NCI-H748 treated with DMSO at 0.1 percent for 48 hours (cell line): ENCODE measurements at regions not wholly inside any gene's neighbourhood (a gene's known extent, or its start where the extent isn't known, plus 50 kb on each side); places are given as distances from the start of the nearest gene placed in this dataset.
A peak's percentile ranks its signal among the peaks of the same experiment; 100 is the strongest.

ENCODE experiments used
- DNase-seq: peaks from one replicate; lab custom pipeline; 2025; lab: John Stamatoyannopoulos, UW

- no peak for DNase-seq
Measured at GRCh38 chr6:9610620-9611415, 804.1 kb downstream of the TFAP2A start.

DNA sequence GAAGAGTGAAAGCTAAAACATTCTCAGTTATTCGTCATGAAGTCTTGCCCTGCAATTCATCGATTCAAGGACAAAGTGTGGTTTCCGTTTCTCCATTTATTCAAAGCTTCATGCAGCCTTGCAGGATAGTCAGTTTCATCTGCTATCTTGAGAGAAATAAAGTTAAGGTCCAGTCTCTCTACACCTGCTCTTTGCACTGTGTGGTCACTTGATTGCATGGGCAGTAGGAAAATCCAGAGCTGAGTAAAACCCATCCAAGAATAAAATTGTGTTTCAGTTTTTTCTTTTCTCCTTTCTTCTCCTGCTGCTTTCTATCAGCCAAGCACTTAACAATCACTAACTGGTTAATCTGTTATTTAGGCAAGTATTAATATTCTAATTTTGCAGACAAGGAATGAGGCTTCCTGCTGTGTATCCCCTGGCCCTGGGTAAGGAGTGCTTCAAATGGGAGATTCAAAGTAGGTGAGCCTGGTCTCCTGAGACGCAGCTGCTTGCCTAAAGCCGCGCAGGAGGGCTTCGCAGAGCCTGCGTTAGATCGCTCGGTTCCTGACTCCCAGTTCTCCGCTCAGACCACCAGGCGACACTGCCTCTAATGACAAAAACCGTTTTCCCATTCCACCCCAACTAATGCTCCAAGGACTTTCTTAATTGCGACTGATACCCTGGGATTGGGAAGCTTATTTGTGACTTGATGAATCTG, 808.3 kb downstream of the TFAP2A start:
- DNase-seq = no peak

DNA sequence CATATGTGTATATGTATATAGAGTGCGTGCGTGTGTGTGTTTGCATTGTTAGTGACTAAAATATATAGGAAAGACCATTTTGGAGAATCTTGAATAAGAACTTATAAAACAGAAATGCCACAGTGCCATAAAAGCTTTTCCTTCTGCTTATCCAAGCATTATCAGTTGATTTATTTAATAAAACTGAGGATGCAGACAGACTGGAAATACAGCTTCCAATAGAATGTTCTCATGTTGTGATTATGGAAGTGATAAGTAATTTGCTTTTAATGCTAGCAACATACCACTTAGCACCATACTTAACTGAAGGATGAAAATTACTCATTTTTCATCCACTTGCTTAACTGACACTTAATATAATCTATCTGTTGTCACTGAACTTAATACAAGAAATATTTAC, 820.1 kb downstream of the TFAP2A start:
- no peak for DNase-seq

GRCh38 chr6:9593554-9593953, 821.3 kb downstream of the TFAP2A start:
- DNase-seq = no peak

DNA sequence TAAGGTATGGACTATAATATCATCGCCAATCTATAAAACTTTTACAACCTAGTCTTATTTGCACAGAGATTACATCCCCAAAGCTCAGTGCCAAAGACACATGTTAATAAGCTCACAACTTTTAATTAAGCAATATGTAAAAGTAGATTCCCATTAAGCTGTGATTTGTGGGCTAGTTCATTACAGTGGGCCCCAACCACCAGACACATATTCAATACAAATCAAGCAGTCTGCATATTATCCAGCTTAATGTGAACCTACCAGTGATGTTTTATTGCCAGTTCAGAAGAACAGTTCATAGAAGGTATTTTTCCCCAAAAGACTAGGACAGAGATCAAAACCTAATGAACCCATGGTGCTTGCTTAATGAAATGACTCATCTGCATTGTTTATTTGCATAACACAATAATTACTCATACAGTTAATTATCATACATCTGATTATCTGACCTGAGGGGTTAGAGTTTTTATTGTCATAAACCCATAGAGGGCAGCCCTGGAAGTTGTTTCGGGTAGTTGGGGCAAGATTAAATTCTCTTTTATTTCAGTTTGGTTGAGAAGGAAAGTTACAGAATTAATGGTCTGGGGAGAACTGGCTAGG, 831.0 kb downstream of the TFAP2A start:
- no peak for DNase-seq

GRCh38 chr6:9581155-9581554, 833.7 kb downstream of the TFAP2A start:
- DNase-seq = no peak

DNA sequence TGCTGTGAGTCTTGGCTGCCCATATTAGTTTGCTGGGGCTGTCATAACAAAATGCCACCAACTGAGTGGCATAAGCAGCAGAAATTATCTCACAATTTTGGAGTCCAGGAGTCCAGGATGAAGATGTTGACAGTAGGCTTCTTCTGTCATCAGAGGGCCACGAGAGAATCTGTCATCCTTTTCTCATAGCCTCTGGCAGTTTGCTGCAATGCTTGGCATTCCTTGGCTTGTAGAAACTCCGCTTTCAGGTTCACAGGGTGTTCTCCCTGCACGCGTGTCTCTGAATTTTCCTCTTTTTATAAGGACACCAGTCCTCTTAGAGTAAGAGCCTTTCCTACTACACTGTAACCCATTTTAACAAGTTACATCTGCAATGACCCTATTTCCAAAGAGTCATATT, 838.4 kb downstream of the TFAP2A start:
- DNase-seq = no peak

- DNase-seq = no peak
Measured at GRCh38 chr6:9566096-9566495, 848.8 kb downstream of the TFAP2A start.

GRCh38 chr6:9564021-9564420, 850.9 kb downstream of the TFAP2A start:
- no peak for DNase-seq

- no peak for DNase-seq
Measured at GRCh38 chr6:9563568-9563967, 851.3 kb downstream of the TFAP2A start.

DNA sequence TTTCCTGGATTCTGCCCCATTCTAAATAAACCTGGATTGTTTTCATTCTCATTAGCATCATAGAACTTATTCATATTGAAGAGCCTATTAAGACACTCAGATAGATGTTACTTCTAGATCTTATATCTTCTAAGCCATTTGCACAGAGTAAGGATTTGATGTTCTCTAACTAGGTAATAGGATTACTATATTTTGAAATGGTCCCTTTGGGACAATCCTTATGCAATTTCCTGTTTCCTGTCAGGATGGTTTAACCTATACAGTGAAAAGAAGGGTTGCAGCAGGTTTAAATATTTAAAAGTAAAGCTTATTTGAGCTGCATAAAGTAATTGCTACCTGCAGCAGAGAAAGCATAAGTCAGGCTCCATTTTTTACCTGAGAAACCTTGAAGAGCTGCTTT, 860.1 kb downstream of the TFAP2A start:
- DNase-seq = no peak

DNA sequence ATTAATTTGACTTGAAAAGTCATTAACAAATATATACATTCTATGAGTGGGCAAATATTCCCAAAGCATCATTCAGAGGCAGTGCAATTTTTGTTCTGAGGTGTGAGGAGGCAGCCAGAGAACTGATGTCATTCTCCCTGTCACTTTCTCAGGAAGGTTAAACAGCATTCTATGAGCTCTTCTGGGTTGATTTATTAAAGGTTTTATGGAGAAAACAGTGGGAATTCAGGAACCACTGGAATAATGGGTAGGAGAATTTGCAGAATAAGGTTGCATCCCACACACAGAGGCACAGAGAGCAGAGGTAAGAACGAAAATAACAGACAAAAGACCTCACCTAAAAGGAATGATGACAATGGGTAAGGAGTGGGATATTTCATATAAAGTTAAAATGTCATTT, 860.6 kb downstream of the TFAP2A start:
- no peak for DNase-seq

- DNase-seq = no peak
Measured at GRCh38 chr6:9553002-9553401, 861.9 kb downstream of the TFAP2A start.

DNA sequence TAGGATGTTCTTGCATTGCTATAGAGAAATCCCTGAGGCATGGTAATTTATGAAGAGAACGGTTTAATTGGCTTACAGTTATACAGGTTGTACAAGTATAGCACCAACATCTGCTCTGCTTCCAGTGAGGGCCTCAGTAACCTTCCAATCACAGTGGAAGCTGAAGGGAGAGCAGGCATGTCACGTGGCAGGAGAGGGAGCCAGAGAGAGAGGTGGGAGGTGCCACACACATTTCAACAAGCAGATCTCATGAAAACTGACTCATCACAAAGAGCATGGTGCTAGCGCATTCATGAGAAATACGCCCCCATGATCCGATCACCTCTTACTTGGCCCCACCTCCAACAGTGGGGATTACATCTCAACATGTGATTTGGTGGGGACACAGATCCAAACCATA, 871.2 kb downstream of the TFAP2A start:
- DNase-seq = no peak

GRCh38 chr6:9540534-9541126, 874.2 kb downstream of the TFAP2A start:
- peak; percentile 74 for DNase-seq

DNA sequence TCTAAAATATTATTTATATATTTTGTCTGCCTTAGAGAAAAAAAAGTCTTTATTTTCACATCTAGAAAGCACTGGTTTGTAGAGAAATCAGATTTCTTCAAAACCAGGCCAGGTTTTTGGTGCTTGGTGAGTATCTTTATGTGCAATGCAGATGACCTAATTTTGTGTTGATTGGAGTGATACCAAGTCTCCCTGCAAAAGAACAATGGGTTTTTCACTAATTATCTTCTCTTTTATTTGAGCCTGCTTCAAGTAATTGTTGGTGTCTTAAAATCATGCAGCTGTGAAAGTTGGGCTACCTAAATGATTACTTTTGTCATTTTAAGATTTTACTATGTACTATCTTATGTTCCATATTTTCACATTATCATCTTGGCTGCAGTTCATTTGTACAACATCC, 874.7 kb downstream of the TFAP2A start:
- DNase-seq = no peak

DNA sequence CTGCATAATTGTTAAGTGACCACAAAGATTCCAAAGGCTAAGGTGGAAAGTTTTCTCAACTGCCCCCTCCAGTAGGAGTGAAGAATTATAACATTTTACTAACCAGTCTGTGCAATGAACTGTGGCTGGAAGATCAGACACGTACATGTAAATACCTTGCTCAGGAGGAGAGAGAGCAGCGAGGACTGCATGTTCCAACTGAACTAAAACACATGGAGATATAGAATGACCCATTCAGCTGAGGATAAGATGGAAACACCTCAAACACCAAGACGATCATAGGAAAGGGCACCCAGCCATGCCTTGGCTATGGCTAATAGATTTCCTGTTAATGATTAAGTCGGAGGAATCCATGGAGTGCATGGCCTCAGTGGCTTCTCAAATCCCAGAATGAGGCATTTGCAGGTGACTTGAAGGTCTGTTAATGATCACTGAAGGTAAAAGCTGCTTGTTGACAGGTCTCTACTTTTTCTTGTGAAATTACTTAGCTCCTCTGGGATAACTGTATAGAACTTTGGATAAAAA, 875.6 kb downstream of the TFAP2A start:
- DNase-seq = no peak

DNA sequence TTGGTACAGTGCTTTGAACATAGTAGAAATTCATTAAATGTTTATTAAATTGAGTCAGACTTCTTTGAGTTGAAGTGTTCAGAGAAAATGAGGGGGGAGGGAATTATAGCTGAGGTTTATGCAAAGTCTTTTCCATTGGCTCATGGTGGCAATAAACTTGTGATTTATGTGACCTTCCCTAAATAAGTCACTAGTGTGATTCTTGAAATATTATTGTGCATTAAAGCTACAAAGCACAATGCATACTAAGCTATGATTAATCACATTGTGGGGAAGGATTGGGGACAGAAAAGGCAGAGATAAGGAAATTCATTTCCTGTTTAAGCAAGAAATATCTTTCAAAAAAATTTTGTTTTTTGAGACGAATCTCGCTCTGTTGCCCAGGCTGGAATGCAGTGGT, 877.5 kb downstream of the TFAP2A start:
- DNase-seq = no peak

GRCh38 chr6:9535106-9535505, 879.8 kb downstream of the TFAP2A start:
- no peak for DNase-seq

DNA sequence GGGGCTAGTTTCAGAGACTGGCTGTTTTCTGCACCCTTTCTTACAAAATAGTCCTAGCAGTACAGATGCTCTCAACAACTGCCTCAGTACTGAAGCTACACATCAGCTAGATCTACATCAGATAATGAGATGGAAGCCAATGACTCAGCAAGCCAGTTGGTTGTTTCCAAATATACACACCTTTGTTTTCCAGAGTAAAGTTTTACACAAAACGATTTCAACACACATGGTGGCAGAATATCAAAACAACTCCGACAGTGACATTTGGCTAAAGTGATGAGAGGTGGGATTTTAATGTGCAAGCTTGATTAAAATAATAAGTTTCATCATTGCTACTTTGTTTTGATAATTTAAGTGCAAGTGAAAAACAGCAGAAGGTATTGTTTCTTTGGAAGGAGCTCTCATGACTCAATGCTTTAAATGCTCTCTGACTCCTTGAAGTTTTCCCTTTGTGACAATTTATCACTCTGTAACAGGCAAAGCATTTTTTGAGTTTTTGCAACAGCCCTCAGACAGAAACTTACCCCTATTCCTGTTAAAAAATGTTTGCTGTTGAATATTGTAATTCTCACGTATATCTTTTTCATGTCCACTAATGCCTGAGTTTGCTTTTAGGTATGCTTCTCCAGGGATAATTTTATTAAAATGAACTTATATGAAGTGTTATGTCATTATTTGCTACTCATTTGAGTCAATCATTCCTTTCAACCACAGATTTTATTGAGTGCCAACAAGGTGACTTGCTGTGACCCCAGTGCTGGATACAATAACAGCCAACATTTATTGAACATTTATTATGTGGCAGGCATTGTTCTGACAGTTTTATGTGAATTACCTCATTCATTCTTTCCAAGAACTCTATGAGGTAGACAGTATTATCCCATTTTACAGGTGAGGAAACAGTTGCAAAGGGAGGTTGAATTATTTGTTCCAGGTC, 882.0 kb downstream of the TFAP2A start:
- DNase-seq = no peak

GRCh38 chr6:9527679-9528286, 887.1 kb downstream of the TFAP2A start:
- DNase-seq = no peak
